Thoracic aorta (tissue), 2 donors: ENCODE measurements at regions not wholly inside any gene's neighbourhood (a gene's known extent, or its start where the extent isn't known, plus 50 kb on each side); places are given as distances from the start of the nearest gene placed in this dataset.

ENCODE experiments used
- ATAC-seq: fragments of 150-250 bp; one replicate; pipeline ENCODE4 v1.8.0; 2017; ENCODE audit warnings: low read depth; ENCODE audit not compliant: insufficient number of reproducible peaks, low FRiP score
- DNase-seq: peaks from one replicate; pipeline ENCODE4 v3.0.0-alpha.2; 2020; ENCODE audit warnings: low spot score
- H3K27ac ChIP-seq, 2 donors: fragments of 200-600 bp; sonication (generic); 1 replicate in 1 of 2; 2 replicates in 1 of 2; pipeline ENCODE4 v1.5.1; 2016; ENCODE audit warnings: mild to moderate bottlenecking in 2 of 2, moderate library complexity in 2 of 2
- H3K27me3 ChIP-seq: fragments of 200-600 bp; sonication (generic); replicated peaks from 2 replicates; pipeline ENCODE4 v1.6.0; 2016; ENCODE audit warnings: mild to moderate bottlenecking; ENCODE audit not compliant: insufficient read depth
- H3K36me3 ChIP-seq: fragments of 200-600 bp; sonication (generic); one replicate; pipeline ENCODE4 v1.5.1; 2016
- H3K4me1 ChIP-seq, 2 donors: fragments of 200-600 bp; sonication (generic); 1 replicate in 1 of 2; 2 replicates in 1 of 2; pipeline versions ENCODE4 v1.5.1 to v1.6.0; 2016; ENCODE audit warnings: low read depth in 2 of 2, mild to moderate bottlenecking in 1 of 2; ENCODE audit not compliant: control insufficient read depth in 1 of 2
- H3K4me3 ChIP-seq: fragments of 200-600 bp; sonication (generic); 2 replicates; pipeline ENCODE4 v1.5.1; 2016; ENCODE audit warnings: mild to moderate bottlenecking
- H3K9me3 ChIP-seq: fragments of 200-600 bp; sonication (generic); 2 replicates; pipeline ENCODE4 v1.5.1; 2016
- CTCF ChIP-seq: fragments of 200-600 bp; sonication (generic); IDR thresholded peaks from one replicate; pipeline ENCODE4 v1.5.1; 2019; ENCODE audit warnings: antibody characterized with exemption

GRCh38 chr10:9688711-9689110 is 1329.0 kb upstream of the CELF2 start:
- H3K9me3 ChIP-seq: no peaks in the 10 kb centered on the region
- ATAC-seq: no peak
- no peak overlapping the region for H3K27ac ChIP-seq
- TF ChIP-seq CTCF: no peak
- no peak for DNase-seq
- no peak overlapping the region for H3K4me3 ChIP-seq
- no peaks in the 10 kb centered on the region for H3K4me1 ChIP-seq
- no peaks in the 10 kb centered on the region for H3K27me3 ChIP-seq
- H3K36me3 ChIP-seq: no peaks in the 10 kb centered on the region

GRCh38 chr10:9707216-9707615 is 1310.5 kb upstream of the CELF2 start:
- no peak for ATAC-seq
- H3K4me3 ChIP-seq: no peak overlapping the region
- H3K27me3 ChIP-seq: no peaks in the 10 kb centered on the region
- no peaks in the 10 kb centered on the region for H3K4me1 ChIP-seq
- no peak for TF ChIP-seq CTCF
- DNase-seq: no peak
- no peak overlapping the region for H3K27ac ChIP-seq
- no peaks in the 10 kb centered on the region for H3K36me3 ChIP-seq
- H3K9me3 ChIP-seq: peaks cover 6% of the 10 kb centered on the region

GRCh38 chr10:9709849-9710248 is 1307.8 kb upstream of the CELF2 start:
- TF ChIP-seq CTCF: no peak
- DNase-seq: no peak
- no peaks in the 10 kb centered on the region for H3K36me3 ChIP-seq
- no peak for ATAC-seq
- H3K27me3 ChIP-seq: no peaks in the 10 kb centered on the region
- H3K4me3 ChIP-seq: no peak overlapping the region
- no peak overlapping the region for H3K27ac ChIP-seq
- H3K4me1 ChIP-seq: no peaks in the 10 kb centered on the region
- H3K9me3 ChIP-seq: peaks cover 12% of the 10 kb centered on the region

- TF ChIP-seq CTCF: no peak
- no peaks in the 10 kb centered on the region for H3K4me1 ChIP-seq
- no peaks in the 10 kb centered on the region for H3K27me3 ChIP-seq
- peaks cover 12% of the 10 kb centered on the region for H3K9me3 ChIP-seq
- no peak overlapping the region for H3K27ac ChIP-seq
- DNase-seq: no peak
- ATAC-seq: no peak
- H3K4me3 ChIP-seq: no peak overlapping the region
- no peaks in the 10 kb centered on the region for H3K36me3 ChIP-seq
Measured at GRCh38 chr10:9712393-9712792, 1305.3 kb upstream of the CELF2 start.

- DNase-seq (no peak), ATAC-seq (no peak)
- Histone ChIP-seq H3K4me1 (no peaks in the 10 kb centered on the region), H3K27me3 (no peaks in the 10 kb centered on the region), H3K4me3 (no peak overlapping the region), H3K9me3 (no peaks in the 10 kb centered on the region), H3K36me3 (no peaks in the 10 kb centered on the region), H3K27ac (no peak overlapping the region)
- TF ChIP-seq CTCF: no peak
Measured at GRCh38 chr10:9719246-9719645, 1298.4 kb upstream of the CELF2 start.
